HG03520 (cell line): ENCODE measurements at regions not wholly inside any gene's neighbourhood (a gene's known extent, or its start where the extent isn't known, plus 50 kb on each side); places are given as distances from the start of the nearest gene placed in this dataset.

ENCODE experiments used
- ATAC-seq: cut with Tn5 transposase; IDR thresholded peaks from one replicate; pipeline ENCODE4 v1.9.1; 2021; ENCODE audit warnings: mild to moderate bottlenecking, moderate library complexity; ENCODE audit not compliant: unreplicated experiment

GRCh38 chr12:92370828-92371227 is 225.2 kb upstream of the BTG1 start:
- no peak for ATAC-seq

DNA sequence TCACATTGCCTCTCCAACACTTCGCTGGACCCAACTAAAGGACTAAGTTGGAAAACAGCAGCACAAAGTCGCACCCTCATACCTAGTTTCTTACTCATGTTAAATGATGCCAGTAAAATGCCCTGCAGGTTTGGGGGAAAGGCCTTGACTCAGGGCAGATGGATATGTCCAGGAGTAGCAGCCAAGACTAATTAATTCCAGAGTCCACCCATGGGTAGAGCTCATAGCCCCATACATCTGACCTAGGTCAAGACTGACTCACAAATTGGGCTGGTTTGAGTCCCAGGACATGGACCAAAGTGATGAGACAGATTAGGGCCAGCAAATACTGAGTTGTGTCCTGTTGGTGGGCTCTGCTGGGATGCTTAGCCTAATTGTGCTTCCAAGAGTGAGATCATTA is 224.0 kb upstream of the BTG1 start:
- ATAC-seq, result no peak

DNA sequence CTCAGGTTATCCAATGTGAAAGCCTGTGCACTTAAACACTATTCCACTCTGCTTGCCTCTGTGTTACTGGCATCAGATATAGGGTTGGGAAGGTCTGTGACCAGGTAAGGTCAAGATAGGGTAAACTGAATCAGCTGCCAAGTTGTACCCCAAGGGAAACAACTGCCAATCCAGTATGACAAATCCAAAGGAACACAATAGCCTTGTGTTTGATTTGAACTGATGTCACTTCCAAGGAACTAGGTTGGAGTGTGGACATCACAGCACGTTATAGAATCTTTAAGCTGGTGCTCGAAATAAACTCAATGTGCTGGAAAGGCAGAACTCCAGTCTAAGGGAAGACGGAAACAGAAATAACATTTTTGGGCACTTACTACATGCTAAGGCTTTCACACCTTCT is 223.4 kb upstream of the BTG1 start:
- ATAC-seq, result no peak

DNA sequence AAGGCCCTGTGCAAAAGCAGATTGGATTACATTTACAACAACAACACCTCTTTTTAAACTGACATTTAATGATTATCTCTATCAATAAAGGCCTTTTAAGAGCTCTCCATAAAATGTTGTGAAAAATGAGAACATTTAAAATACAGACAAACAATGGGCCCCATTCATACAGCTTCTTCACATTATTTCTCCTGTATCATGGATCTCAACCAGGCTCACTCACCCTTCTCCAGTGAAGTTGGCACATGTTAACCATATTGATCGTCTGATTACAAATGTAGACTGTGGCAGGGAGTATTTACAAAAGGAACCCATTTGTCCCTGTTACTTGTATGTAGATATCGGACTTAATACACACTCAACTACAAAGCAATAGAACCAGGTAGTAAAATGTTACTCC is 220.2 kb upstream of the BTG1 start:
- ATAC-seq, result no peak

DNA sequence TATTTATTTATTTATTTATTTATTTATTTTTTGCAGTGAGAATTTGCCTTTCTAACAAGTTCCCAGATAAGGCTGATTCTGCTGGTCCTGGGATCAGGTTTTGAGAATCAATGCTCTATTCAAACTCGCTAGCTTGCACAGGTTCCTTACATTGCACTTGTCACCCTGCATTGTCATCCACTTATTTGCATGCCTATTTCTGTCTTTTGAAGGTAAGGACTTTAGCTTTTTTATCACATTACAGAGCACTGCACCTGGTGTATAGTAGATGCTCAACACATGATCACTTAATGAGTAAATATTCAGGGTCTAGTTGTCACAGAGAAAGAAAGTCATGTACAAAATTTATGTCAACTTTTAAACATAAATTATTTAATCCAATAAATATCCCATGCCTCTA is 219.7 kb upstream of the BTG1 start:
- ATAC-seq, result no peak

GRCh38 chr12:92363295-92364146 is 217.9 kb upstream of the BTG1 start:
- peak; percentile 62 for ATAC-seq

DNA sequence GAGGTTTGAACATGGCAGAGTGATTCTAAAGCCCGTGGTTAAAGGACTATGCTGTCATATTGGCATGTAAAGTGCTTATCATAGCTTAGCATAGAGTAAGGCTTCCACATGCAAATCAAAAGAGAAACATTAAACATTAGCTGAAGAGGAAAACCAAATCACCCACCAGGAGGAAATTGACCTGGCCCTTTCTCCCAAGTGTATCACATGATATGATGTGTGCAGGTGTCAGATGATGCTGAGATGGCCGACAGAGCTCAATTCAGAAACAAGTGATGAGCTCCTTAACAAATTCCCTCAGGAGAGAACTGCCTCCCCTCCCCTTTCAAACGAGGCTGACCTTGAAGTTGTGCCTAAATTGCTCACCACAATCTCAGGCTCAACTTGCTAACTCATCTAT is 217.1 kb upstream of the BTG1 start:
- ATAC-seq, result peak; percentile 24

GRCh38 chr12:92362126-92362525 is 216.5 kb upstream of the BTG1 start:
- no peak for ATAC-seq

DNA sequence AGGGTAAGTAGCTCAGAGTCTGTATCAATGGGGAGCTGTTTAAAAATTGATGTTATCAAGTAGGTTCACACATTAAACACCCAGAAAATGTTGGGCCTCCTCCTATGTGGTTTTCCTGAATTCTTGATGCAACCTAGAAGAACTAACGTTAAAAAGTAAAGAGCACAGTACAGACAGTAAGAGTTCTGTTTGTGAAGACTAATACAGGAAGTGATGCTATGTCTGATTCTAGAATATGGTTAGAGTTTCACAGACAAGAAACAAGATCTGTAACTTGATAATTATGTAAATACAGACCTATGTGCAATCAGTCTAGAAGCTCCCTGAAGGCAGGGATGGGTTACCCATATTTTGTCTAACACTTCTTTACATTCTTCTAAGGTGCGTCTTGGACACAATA is 214.9 kb upstream of the BTG1 start:
- no peak for ATAC-seq

DNA sequence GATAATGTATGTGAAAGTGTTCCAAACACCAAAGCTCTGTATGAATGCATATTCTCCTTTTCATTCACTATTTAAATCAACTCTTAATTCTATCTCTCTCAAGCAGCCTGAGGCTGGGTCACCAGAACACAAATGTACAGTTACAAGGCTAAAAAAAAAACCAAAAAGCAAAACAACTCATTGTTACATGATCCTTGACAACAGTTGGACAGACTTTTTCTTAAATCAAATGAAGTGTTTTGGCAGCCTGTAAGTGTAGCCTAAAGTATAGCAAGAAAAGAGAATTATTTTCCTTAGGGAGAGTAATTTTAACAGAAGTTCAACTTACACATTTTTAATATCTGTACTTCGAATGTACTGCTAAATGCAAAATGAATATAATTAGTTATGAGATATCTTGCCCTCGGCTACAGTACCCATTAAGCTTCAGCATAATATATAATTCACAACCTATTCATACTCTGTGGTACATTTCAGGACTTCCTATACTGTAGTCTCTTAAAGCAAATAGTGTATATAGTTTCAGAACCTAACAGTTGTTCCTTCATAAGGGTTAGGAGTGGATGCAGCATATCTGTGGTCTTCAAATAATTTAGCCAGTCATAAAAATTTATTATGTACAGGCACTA is 214.0 kb upstream of the BTG1 start:
- ATAC-seq, result no peak

DNA sequence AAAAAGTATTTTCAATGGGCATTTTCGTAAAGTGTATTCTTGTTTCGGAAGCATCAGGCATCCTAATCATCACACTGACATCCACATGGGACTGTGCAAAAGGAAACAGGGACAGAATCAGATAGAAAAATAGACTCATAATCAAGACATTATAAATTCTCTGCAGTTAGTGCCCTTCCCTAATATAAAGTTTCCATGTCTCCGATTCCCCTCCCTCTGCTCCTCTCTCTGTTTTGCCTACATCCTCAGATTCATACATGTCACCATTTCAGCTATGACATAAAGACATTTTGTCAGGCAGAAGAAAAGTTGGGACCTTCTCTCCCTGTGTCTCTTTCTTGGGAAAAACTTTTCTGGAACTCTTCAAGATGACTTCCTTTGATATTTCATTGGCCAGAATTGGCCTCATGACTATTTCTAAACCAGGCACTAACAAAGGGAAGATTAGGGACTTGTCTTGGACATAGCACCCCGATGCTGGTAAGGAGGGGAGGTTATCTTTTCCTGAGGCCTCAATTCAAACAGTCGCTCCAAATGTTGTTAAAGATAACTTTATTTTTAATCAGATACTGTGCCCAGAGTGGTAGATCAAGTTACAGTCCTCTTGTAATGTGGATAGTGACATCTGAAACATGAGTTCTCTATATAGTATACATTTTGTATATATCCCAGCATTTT is 212.1 kb upstream of the BTG1 start:
- no peak for ATAC-seq

DNA sequence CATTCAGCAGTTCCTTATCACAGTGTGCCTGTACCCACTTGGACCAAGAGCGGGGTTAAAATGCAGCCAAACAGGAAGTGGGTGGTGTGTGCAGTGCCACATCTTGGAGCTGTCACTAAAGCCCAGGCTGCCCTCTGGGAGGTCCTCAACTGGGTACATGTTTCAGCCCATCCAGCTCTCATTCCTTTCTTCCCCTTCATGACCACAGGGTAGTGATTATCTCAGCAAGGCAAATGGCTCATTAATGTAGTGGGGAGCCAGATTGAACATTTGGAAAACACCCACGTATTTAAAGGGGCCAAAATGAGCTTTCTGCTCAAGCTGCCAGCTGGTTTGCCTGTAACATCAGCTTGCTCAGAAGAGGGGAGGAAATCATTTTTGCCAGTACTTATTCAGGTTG is 210.8 kb upstream of the BTG1 start:
- ATAC-seq, result no peak

DNA sequence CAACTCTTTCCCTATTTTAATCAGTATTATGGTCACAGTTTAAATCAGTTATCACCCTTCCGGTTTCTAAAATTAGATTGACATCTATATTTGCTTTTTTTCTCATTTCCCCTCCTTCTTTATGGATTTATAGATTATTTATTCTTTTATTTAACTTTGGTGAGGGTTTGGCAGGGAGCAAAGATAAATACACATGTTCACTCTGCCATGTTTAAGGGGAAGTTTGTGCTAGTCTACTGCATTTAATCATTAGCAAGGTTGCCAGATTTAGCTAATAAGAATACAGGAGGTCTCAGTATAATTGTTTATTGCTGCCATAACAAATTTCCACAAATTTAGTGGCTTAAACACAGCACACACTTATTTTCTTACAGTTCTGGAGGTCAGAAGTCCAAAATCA is 204.0 kb upstream of the BTG1 start:
- no peak for ATAC-seq

DNA sequence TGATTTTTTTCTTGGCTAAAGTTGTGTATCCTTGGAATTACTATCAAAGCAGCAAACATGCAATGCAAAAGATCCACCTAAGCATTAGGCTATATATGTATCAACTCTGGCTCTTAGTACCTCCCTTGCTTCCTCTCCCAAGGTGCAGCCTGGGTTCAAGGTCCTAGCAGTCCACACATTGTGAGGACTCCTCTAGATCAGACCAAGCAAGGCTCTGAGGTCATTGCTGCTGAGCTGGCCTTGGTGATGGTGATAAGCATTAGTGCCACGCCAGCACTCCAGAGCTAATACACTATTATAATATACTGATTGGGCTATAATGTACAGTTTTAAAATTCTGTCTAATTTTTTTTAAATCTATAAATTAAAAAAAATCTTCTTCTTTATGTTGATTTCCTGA is 196.9 kb upstream of the BTG1 start:
- no peak for ATAC-seq

DNA sequence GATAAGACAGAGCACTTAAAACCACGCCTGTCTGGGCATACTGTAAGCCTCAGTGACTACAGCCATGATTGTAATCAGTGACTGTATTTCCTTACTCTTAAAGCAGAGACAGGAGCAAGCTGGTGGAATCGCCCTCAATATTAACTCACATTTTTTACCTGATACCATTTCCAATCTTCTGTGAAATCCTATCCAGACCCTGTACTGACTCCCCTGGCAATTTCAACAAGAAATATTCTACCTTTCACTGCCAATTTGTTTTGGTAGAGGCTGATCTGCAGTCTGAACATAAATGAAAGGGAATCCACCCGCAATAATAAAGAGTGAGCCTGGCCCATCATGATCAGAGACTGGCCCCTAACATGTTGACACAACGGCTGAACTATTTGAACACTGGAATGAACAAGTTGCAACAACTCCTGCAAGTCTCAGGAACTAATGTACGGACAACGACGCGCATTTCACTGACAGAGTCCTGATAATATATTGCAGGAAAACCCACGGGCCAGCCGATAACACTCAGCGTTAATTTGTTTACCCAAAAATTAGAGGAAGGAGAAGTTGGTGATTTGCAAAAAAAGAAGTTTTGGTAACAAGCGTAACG is 195.5 kb upstream of the BTG1 start:
- no peak for ATAC-seq

- no peak for ATAC-seq
Measured at GRCh38 chr12:92340441-92341064, 194.9 kb upstream of the BTG1 start.

GRCh38 chr12:92340003-92340402 is 194.4 kb upstream of the BTG1 start:
- ATAC-seq, result no peak

DNA sequence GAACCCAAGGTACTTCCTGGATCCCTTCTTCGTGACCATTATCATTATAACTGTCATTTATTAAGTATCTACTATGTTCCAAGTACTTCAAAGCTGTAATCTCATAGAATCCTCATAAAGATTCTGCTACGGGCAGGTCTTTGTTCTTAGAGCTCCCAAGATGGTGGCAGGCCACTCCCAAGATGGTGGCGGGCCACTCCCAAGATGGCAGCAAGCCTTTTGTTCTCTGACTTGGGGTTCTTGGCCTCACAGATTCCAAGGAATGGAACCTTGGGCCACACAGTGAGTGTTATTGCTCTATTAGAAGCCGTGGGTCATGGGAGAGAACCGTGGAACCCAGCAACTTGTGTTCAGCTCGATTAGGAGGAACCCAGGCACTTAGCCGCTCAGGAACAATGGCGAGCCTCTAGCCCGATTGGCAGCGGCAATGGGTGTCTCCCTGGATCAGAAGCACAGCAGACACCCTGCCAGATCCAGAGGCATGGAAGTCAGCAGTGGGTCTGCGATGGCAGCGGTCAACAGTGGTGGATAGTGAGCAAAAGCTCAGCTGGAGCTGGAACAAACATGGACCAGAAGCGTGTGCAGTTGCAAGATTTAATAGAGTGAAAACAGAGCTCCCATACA is 193.7 kb upstream of the BTG1 start:
- no peak for ATAC-seq

DNA sequence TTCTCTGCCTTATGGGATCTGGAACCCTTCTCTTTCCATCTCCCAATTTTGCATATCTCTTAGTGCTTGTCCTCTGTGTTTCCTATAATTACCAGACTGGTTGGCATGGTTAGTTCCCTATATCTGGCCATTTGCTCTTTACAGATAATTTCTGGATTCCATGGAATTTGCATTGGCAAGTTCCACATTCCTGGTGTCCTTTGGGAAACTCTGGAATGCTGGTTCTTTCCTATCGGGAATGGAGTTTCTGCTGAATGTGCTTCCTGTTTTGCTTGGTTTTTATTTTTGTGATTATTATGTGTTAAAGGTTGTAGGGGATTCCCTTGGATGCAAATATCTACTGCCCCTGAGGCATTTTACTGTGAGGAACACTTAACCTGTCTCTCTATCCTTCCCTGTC is 193.0 kb upstream of the BTG1 start:
- ATAC-seq, result no peak

DNA sequence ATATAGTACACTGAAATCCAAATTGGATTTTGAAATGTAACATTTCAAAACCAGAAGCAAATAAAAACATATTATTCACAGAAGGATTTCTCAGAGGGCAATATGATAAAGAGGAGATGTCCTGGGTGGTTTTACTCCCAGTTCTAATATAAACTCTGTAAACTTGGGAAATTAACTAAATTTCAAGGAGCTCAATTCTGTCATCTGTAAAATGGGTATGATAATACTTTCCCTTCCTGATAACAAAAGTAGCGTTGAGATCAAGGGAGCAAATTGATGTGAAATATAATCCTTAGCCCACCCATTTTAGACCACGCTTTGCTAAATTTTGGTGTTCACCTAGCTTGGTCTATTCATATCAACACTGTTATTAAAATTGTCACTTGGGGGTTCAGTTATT is 192.5 kb upstream of the BTG1 start:
- ATAC-seq, result no peak

GRCh38 chr12:92337128-92337527 is 191.5 kb upstream of the BTG1 start:
- ATAC-seq, result no peak
